Liver (tissue), 3 donors: ENCODE measurements at regions not wholly inside any gene's neighbourhood (a gene's known extent, or its start where the extent isn't known, plus 50 kb on each side); places are given as distances from the start of the nearest gene placed in this dataset.

Experiments
- SP1 ChIP-seq: IDR thresholded peaks from 2 replicates; pipeline ENCODE4 v1.6.1; 2018; ENCODE audit warnings: antibody characterized with exemption, mild to moderate bottlenecking
- TF ChIP-seq, protein P1 (sequence below): fragments of 150-350 bp; IDR thresholded peaks from 2 replicates; pipeline ENCODE4 v1.5.1; 2017; ENCODE audit warnings: improper control_type of control experiment, low read depth, low read length; ENCODE audit not compliant: missing input control
- donor health status: healthy.
- donor health status: healthy.

DNA sequence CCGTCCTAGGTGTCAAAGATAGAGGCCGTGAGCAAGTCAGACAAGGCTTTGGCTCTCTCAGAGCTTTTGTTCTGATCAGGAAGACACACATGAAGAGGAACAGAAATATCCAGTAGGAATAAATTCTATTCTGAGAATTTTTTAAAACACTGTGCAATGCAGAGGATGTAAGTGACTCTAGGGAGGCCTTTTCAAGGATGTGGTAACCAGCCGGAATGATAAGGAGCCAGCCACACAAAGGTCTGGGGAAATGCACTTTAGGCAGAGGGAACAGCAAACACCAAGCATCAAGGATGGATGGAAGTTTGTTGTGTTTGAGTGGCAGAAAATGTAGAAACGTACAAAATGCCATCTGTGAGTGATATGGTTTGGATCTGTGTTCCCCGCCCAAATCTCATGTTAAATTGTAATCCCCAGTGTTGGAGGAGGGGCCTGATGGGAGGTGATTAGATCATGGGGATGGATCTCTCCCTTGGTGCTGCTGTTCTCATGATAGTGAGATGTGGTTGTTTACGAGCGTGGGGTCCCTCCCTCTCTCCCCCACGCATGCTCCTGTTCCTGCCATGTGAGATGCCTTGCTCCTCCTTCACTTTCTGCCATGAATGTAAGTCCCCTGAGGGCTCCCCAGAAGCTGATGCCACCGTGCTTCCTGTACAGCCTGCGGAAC, 93.6 kb upstream of the CDYL start:
- TF ChIP-seq SP1 = no peak
- TF ChIP-seq, protein P1, sequence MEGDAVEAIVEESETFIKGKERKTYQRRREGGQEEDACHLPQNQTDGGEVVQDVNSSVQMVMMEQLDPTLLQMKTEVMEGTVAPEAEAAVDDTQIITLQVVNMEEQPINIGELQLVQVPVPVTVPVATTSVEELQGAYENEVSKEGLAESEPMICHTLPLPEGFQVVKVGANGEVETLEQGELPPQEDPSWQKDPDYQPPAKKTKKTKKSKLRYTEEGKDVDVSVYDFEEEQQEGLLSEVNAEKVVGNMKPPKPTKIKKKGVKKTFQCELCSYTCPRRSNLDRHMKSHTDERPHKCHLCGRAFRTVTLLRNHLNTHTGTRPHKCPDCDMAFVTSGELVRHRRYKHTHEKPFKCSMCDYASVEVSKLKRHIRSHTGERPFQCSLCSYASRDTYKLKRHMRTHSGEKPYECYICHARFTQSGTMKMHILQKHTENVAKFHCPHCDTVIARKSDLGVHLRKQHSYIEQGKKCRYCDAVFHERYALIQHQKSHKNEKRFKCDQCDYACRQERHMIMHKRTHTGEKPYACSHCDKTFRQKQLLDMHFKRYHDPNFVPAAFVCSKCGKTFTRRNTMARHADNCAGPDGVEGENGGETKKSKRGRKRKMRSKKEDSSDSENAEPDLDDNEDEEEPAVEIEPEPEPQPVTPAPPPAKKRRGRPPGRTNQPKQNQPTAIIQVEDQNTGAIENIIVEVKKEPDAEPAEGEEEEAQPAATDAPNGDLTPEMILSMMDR = no peak
